ENCODE measurements at regions not wholly inside any gene's neighbourhood (a gene's known extent, or its start where the extent isn't known, plus 50 kb on each side); places are given as distances from the start of the nearest gene placed in this dataset.

GRCh38 chr6:80769106-80769505, 662.6 kb downstream of the BCKDHB start:
- TF ChIP-seq SIN3A (IDR thresholded peaks at IDR 0.05; ENCODE audit: borderline replicate concordance, insufficient read depth, low read depth, low read length) = no peak
- TF ChIP-seq TCF7L2 (IDR thresholded peaks at IDR 0.05; ENCODE audit: low read depth, low read length) = no peak
- Histone ChIP-seq H3K27me3 (ENCODE audit: control insufficient read depth, insufficient read depth, low read length) (no peaks in the 10 kb centered on the region), H3K27ac (ENCODE audit: low read length) (no peak overlapping the region), H3K4me3 (ENCODE audit: low read depth in 2 of 2, low read length in 2 of 2) (no peak overlapping the region), H3K36me3 (ENCODE audit: control insufficient read depth, insufficient read depth, low read length) (no peaks in the 10 kb centered on the region), H3K4me1 (ENCODE audit: control insufficient read depth, insufficient read depth, low read length) (no peaks in the 10 kb centered on the region), H3K9me3 (ENCODE audit: control insufficient read depth, insufficient read depth, low read depth, low read length) (0 out of 2 replicates have a peak, but pooled peaks cover 1% of the 10 kb centered on the region)
- in situ Hi-C loops (cut with HindIII; ENCODE audit: low pct_unique_long_range_greater_than_20kb, low sequenced_read_pairs) (no loop called here), intact Hi-C loops (cut with micrococcal nuclease; ENCODE audit: unreplicated experiment) (no loop called here)
- DNase-seq (ENCODE audit: low read depth, low spot score) (no peak), ATAC-seq (no peak)
- no TSS peak for BruUV-seq (replicated peaks)
- ChIA-PET POLR2A (no interaction called here), CTCF (no interaction called here)

GRCh38 chr6:80767808-80768207, 661.3 kb downstream of the BCKDHB start:
- intact Hi-C loops (cut with micrococcal nuclease; ENCODE audit: unreplicated experiment) (no loop called here), in situ Hi-C loops (cut with HindIII; ENCODE audit: low pct_unique_long_range_greater_than_20kb, low sequenced_read_pairs) (no loop called here)
- Histone ChIP-seq H3K4me3 (ENCODE audit: low read depth in 2 of 2, low read length in 2 of 2) (no peak overlapping the region), H3K27me3 (ENCODE audit: control insufficient read depth, insufficient read depth, low read length) (no peaks in the 10 kb centered on the region), H3K27ac (ENCODE audit: low read length) (no peak overlapping the region), H3K9me3 (ENCODE audit: control insufficient read depth, insufficient read depth, low read depth, low read length) (0 out of 2 replicates have a peak, but pooled peaks cover 6% of the 10 kb centered on the region), H3K36me3 (ENCODE audit: control insufficient read depth, insufficient read depth, low read length) (no peaks in the 10 kb centered on the region), H3K4me1 (ENCODE audit: control insufficient read depth, insufficient read depth, low read length) (no peaks in the 10 kb centered on the region)
- CTCF ChIA-PET = no interaction called here
- TF ChIP-seq POLR2AphosphoS5 (IDR thresholded peaks at IDR 0.05; ENCODE audit: low read depth, low read length) (no peak), SIN3A (IDR thresholded peaks at IDR 0.05; ENCODE audit: borderline replicate concordance, insufficient read depth, low read depth, low read length) (no peak), REST (IDR thresholded peaks at IDR 0.05; ENCODE audit: insufficient read depth in 1 of 2, low read depth in 2 of 2, low read length in 1 of 2) (no peak), TCF7L2 (IDR thresholded peaks at IDR 0.05; ENCODE audit: low read depth, low read length) (no peak), CTCF (IDR thresholded peaks at IDR 0.05) (no peak)
- no TSS peak for BruUV-seq (replicated peaks)
- POLR2A ChIA-PET = no interaction called here
- peak; percentile 12 for DNase-seq (ENCODE audit: low read depth, low spot score)
- no peak for ATAC-seq

GRCh38 chr6:80744213-80744612, 637.7 kb downstream of the BCKDHB start:
- no peak for DNase-seq (ENCODE audit: low read depth, low spot score)
- no peak overlapping the region for H3K27ac ChIP-seq (ENCODE audit: low read length)
- H3K27me3 ChIP-seq (ENCODE audit: control insufficient read depth, insufficient read depth, low read length) = no peaks in the 10 kb centered on the region
- ChIA-PET POLR2A (no interaction called here), CTCF (no interaction called here)
- ATAC-seq = no peak
- H3K36me3 ChIP-seq (ENCODE audit: control insufficient read depth, insufficient read depth, low read length) = no peaks in the 10 kb centered on the region
- in situ Hi-C loops (cut with HindIII; ENCODE audit: low pct_unique_long_range_greater_than_20kb, low sequenced_read_pairs) (no loop called here), intact Hi-C loops (cut with micrococcal nuclease; ENCODE audit: unreplicated experiment) (no loop called here)
- no peaks in the 10 kb centered on the region for H3K4me1 ChIP-seq (ENCODE audit: control insufficient read depth, insufficient read depth, low read length)
- H3K4me3 ChIP-seq (ENCODE audit: low read depth in 2 of 2, low read length in 2 of 2) = no peak overlapping the region
- no peak for TF ChIP-seq REST (IDR thresholded peaks at IDR 0.05; ENCODE audit: insufficient read depth in 1 of 2, low read depth in 2 of 2, low read length in 1 of 2)
- TF ChIP-seq POLR2AphosphoS5 (IDR thresholded peaks at IDR 0.05; ENCODE audit: low read depth, low read length) = no peak
- TF ChIP-seq CTCF (IDR thresholded peaks at IDR 0.05) = no peak
- no peaks in the 10 kb centered on the region for H3K9me3 ChIP-seq (ENCODE audit: control insufficient read depth, insufficient read depth, low read depth, low read length)
- no TSS peak for BruUV-seq (replicated peaks)
